ENCODE measurements at regions not wholly inside any gene's neighbourhood (a gene's known extent, or its start where the extent isn't known, plus 50 kb on each side); places are given as distances from the start of the nearest gene placed in this dataset.

- no peak for FAIRE-seq
- no peak for TF ChIP-seq POLR2AphosphoS5 (IDR thresholded peaks at IDR 0.05; ENCODE audit: low read depth, low read length)
- TF ChIP-seq POLR2A (IDR thresholded peaks at IDR 0.05; ENCODE audit: low read depth, low read length), result no peak
- no peak for TF ChIP-seq TAF1 (IDR thresholded peaks at IDR 0.05; ENCODE audit: borderline replicate concordance, low read depth, low read length)
- no peak for DNase-seq (ENCODE audit: insufficient read length)
Measured at GRCh38 chr11:27287205-27287604, 75.8 kb downstream of the CCDC34 start.

DNA sequence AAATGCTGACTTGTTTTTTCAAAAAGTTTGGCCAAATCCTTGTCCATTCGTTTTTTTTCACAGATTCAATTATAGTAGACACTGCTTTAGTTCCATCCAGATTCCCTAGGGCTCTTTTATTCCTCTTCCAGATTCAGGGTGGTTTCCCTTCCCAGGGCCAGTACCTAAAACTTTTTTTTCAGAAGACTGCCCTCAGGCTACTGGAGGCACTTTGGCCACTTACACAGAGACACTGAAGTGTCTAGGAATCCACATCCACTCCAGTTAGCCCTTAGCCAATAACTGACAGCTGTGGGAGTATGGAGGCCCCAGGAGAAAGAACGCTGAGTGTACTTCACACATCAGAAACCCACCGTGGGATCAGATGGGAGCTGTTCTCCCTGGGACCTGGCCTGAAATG is 77.3 kb downstream of the CCDC34 start:
- DNase-seq (ENCODE audit: insufficient read length) (no peak), FAIRE-seq (no peak)
- no peak for TF ChIP-seq TAF1 (IDR thresholded peaks at IDR 0.05; ENCODE audit: borderline replicate concordance, low read depth, low read length)
- no peak for TF ChIP-seq POLR2AphosphoS5 (IDR thresholded peaks at IDR 0.05; ENCODE audit: low read depth, low read length)
- no peak for TF ChIP-seq POLR2A (IDR thresholded peaks at IDR 0.05; ENCODE audit: low read depth, low read length)

GRCh38 chr11:27282806-27283205 is 80.2 kb downstream of the CCDC34 start:
- no peak for DNase-seq (ENCODE audit: insufficient read length)
- no peak for FAIRE-seq
- TF ChIP-seq TAF1 (IDR thresholded peaks at IDR 0.05; ENCODE audit: borderline replicate concordance, low read depth, low read length) (no peak), POLR2AphosphoS5 (IDR thresholded peaks at IDR 0.05; ENCODE audit: low read depth, low read length) (no peak), POLR2A (IDR thresholded peaks at IDR 0.05; ENCODE audit: low read depth, low read length) (no peak)

DNA sequence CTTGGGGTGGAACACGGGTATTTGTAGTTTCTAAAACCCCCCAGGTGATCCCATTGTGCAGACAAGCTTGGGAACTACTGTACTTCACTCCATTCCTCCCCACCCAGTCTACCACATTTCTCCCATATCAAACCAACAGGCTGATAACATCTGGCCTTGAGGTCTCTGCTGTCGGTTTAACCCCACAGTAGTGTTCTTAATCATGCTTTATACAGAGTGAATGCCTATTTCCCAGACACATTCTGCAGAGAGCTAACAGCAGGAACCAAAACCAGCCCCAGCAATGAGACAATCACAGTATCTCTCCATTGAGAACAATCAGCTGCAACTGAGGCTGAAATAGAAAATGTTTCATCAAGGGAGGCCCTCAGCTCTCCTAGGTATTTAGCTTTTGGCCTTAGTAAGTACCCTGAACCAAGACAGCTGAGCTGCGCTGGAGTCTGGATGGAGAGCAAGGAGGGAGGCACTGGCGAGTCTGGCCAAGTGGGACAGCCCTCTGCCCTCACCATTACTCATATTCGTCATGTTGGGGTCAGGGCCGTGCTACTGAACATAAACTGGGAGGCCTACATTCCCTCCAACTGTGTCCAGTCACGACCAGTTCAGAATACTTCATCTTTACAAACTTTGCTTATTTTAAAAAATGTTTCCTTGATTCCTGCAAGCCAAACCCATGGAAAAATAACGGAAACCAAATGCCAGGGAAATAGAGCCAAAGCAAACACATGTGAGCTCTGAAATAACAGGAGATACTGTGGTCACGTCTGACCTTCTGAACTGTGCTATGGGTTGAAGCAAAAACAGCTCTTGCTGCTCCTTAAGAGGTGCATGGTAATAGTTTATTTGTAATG is 81.0 kb downstream of the CCDC34 start:
- DNase-seq (ENCODE audit: insufficient read length), result no peak
- no peak for FAIRE-seq
- TF ChIP-seq TAF1 (IDR thresholded peaks at IDR 0.05; ENCODE audit: borderline replicate concordance, low read depth, low read length) (no peak), POLR2AphosphoS5 (IDR thresholded peaks at IDR 0.05; ENCODE audit: low read depth, low read length) (no peak), POLR2A (IDR thresholded peaks at IDR 0.05; ENCODE audit: low read depth, low read length) (no peak)

DNA sequence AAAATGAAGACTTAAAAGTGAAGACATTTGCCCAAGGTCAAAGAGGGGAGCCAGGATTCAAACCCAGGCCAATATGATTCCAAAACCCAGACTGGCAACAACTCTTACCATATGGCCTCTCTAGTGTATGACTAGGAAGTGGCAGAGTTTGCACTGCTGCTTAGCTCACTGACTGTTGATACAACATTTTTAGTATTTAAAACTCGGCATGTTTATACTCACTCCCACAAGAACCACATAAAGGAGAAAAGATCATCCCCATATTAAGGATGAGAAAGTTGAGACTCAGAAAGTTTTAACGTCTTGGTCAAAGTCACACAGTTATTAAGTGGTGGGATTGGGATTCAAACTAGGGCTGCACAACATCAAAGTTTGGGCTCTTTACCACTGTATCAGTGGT is 81.7 kb downstream of the CCDC34 start:
- TF ChIP-seq POLR2A (IDR thresholded peaks at IDR 0.05; ENCODE audit: low read depth, low read length) (no peak), POLR2AphosphoS5 (IDR thresholded peaks at IDR 0.05; ENCODE audit: low read depth, low read length) (no peak), TAF1 (IDR thresholded peaks at IDR 0.05; ENCODE audit: borderline replicate concordance, low read depth, low read length) (no peak)
- FAIRE-seq, result no peak
- no peak for DNase-seq (ENCODE audit: insufficient read length)

- TF ChIP-seq POLR2AphosphoS5 (IDR thresholded peaks at IDR 0.05; ENCODE audit: low read depth, low read length) (no peak), TAF1 (IDR thresholded peaks at IDR 0.05; ENCODE audit: borderline replicate concordance, low read depth, low read length) (no peak), POLR2A (IDR thresholded peaks at IDR 0.05; ENCODE audit: low read depth, low read length) (no peak)
- DNase-seq (ENCODE audit: insufficient read length) (no peak), FAIRE-seq (no peak)
Measured at GRCh38 chr11:27280140-27280539, 82.9 kb downstream of the CCDC34 start.

GRCh38 chr11:27279460-27279859 is 83.6 kb downstream of the CCDC34 start:
- FAIRE-seq, result no peak
- DNase-seq (ENCODE audit: insufficient read length), result no peak
- TF ChIP-seq TAF1 (IDR thresholded peaks at IDR 0.05; ENCODE audit: borderline replicate concordance, low read depth, low read length) (no peak), POLR2AphosphoS5 (IDR thresholded peaks at IDR 0.05; ENCODE audit: low read depth, low read length) (no peak), POLR2A (IDR thresholded peaks at IDR 0.05; ENCODE audit: low read depth, low read length) (no peak)

DNA sequence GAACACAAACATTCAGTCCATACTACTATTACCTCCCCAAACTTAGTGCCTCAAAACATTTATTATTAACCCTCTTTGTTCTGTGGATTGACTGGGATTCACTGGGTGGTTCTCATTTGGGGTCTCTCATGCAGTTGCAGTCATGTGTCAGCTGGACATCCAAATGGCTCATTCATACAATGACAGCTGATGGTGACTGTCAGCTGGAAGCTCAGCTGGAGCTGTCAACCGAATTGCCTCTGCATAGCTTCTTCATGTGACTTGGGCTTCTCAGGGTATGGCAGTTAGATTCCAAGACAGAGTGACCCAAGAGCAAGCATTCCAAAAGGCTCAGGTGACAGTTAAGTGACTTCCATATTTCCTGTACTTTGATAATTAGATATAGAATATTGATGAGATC is 85.2 kb downstream of the CCDC34 start:
- FAIRE-seq, result no peak
- TF ChIP-seq POLR2AphosphoS5 (IDR thresholded peaks at IDR 0.05; ENCODE audit: low read depth, low read length), result no peak
- TF ChIP-seq POLR2A (IDR thresholded peaks at IDR 0.05; ENCODE audit: low read depth, low read length), result no peak
- no peak for TF ChIP-seq TAF1 (IDR thresholded peaks at IDR 0.05; ENCODE audit: borderline replicate concordance, low read depth, low read length)
- DNase-seq (ENCODE audit: insufficient read length), result no peak

GRCh38 chr11:27276141-27276540 is 86.9 kb downstream of the CCDC34 start:
- FAIRE-seq (no peak), DNase-seq (ENCODE audit: insufficient read length) (no peak)
- TF ChIP-seq POLR2A (IDR thresholded peaks at IDR 0.05; ENCODE audit: low read depth, low read length) (no peak), POLR2AphosphoS5 (IDR thresholded peaks at IDR 0.05; ENCODE audit: low read depth, low read length) (no peak), TAF1 (IDR thresholded peaks at IDR 0.05; ENCODE audit: borderline replicate concordance, low read depth, low read length) (no peak)

DNA sequence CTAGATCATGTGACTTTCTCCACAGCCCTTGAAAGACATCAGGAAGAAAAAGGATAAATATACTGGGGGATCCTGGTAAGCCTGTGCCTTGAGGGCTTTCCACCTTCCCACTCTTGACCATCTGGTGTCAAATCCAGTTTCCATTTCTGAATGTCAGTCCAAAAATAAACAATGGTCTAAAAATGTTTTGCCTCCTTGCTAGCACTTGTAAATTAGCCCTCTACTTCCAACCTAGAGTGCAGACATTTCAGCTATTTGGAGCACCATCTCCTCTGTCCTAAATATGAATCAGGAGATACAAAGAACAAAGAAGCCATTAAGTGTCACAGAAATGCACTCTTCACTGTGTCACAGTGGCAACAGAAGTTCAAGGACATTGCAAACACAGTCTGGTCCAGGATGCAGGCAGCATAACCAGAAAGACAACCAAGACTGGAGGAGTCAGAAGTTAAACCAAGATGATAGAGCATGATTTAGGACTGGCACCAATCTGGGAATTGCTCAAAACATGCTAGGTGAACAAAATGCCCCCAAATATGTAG is 88.1 kb downstream of the CCDC34 start:
- FAIRE-seq, result no peak
- DNase-seq (ENCODE audit: insufficient read length), result no peak
- TF ChIP-seq TAF1 (IDR thresholded peaks at IDR 0.05; ENCODE audit: borderline replicate concordance, low read depth, low read length) (no peak), POLR2A (IDR thresholded peaks at IDR 0.05; ENCODE audit: low read depth, low read length) (no peak), POLR2AphosphoS5 (IDR thresholded peaks at IDR 0.05; ENCODE audit: low read depth, low read length) (no peak)

GRCh38 chr11:27266125-27266524 is 96.9 kb downstream of the CCDC34 start:
- DNase-seq (ENCODE audit: insufficient read length), result no peak
- TF ChIP-seq TAF1 (IDR thresholded peaks at IDR 0.05; ENCODE audit: borderline replicate concordance, low read depth, low read length) (no peak), POLR2AphosphoS5 (IDR thresholded peaks at IDR 0.05; ENCODE audit: low read depth, low read length) (no peak), POLR2A (IDR thresholded peaks at IDR 0.05; ENCODE audit: low read depth, low read length) (no peak)
- no peak for FAIRE-seq

GRCh38 chr11:27263986-27264385 is 99.0 kb downstream of the CCDC34 start:
- FAIRE-seq, result no peak
- TF ChIP-seq TAF1 (IDR thresholded peaks at IDR 0.05; ENCODE audit: borderline replicate concordance, low read depth, low read length) (no peak), POLR2A (IDR thresholded peaks at IDR 0.05; ENCODE audit: low read depth, low read length) (no peak), POLR2AphosphoS5 (IDR thresholded peaks at IDR 0.05; ENCODE audit: low read depth, low read length) (no peak)

More at GRCh38 chr11:27263986-27264385, 99.0 kb downstream of the CCDC34 start:
- DNase-seq (ENCODE audit: insufficient read length), result no peak

Measured in GM12892 (cell line).